Liver (tissue), 8 donors: ENCODE measurements at regions not wholly inside any gene's neighbourhood (a gene's known extent, or its start where the extent isn't known, plus 50 kb on each side); places are given as distances from the start of the nearest gene placed in this dataset.

ENCODE experiments used
- DNase-seq: peaks from one replicate; pipeline ENCODE4 v3.0.0-alpha.2; 2017; ENCODE audit warnings: low spot score
- H3K27ac ChIP-seq, 2 donors: one replicate each; pipeline ENCODE4 v1.7.0; 2013; ENCODE audit warnings: inconsistent platforms in 2 of 2, low read length in 2 of 2, control low read depth in 1 of 2, low read depth in 1 of 2, mild to moderate bottlenecking in 1 of 2
- H3K27me3 ChIP-seq, 4 donors: one replicate each; pipeline versions ENCODE4 v1.6.1 to v1.7.0; 2013; ENCODE audit warnings: low read length in 3 of 4, inconsistent platforms in 1 of 4, mild to moderate bottlenecking in 1 of 4, moderate library complexity in 1 of 4; ENCODE audit not compliant: control insufficient read depth in 4 of 4, insufficient read depth in 4 of 4
- H3K36me3 ChIP-seq, 4 donors: one replicate each; pipeline versions ENCODE4 v1.6.1 to v1.7.0; 2013; ENCODE audit warnings: low read length in 3 of 4, mild to moderate bottlenecking in 3 of 4, low read depth in 1 of 4, moderate library complexity in 1 of 4; ENCODE audit not compliant: control insufficient read depth in 4 of 4, insufficient read depth in 3 of 4
- H3K4me1 ChIP-seq, 4 donors: one replicate each; pipeline versions ENCODE4 v1.6.1 to v1.7.0; 2013; ENCODE audit warnings: low read length in 3 of 4, mild to moderate bottlenecking in 3 of 4, moderate library complexity in 1 of 4; ENCODE audit not compliant: control insufficient read depth in 4 of 4, insufficient read depth in 4 of 4
- H3K4me3 ChIP-seq, 3 donors: one replicate each; pipeline versions ENCODE4 v1.6.1 to v1.7.0; 2013; ENCODE audit warnings: low read length in 3 of 3, control low read depth in 1 of 3, low read depth in 1 of 3, mild to moderate bottlenecking in 1 of 3
- H3K9ac ChIP-seq, 2 donors: one replicate each; pipeline ENCODE4 v1.7.0; 2013; ENCODE audit warnings: low read length in 2 of 2, mild to moderate bottlenecking in 2 of 2, moderate library complexity in 2 of 2, control low read depth in 1 of 2, low read depth in 1 of 2
- H3K9me3 ChIP-seq, 4 donors: one replicate each; pipeline versions ENCODE4 v1.6.1 to v1.7.0; 2013; ENCODE audit warnings: low read length in 3 of 4; ENCODE audit not compliant: control insufficient read depth in 4 of 4
- FOXA1 ChIP-seq: IDR thresholded peaks from 2 replicates; pipeline ENCODE4 v1.6.1; 2016; ENCODE audit warnings: antibody characterized with exemption
- FOXA2 ChIP-seq: IDR thresholded peaks from 2 replicates; pipeline ENCODE4 v1.6.1; 2016; ENCODE audit warnings: antibody characterized with exemption
- GABPA ChIP-seq, 2 donors: IDR thresholded peaks in 1 of 2; conservative IDR thresholded peaks in 1 of 2; 2 replicates each; pipeline ENCODE4 v1.6.1; 2016; ENCODE audit warnings: antibody characterized with exemption in 2 of 2, mild to moderate bottlenecking in 1 of 2, moderate library complexity in 1 of 2
- HNF4A ChIP-seq, 2 donors: conservative IDR thresholded peaks; 2 replicates each; pipeline ENCODE4 v1.6.1; 2016; ENCODE audit warnings: antibody characterized with exemption in 2 of 2, mild to moderate bottlenecking in 2 of 2
- HNF4G ChIP-seq: IDR thresholded peaks from 2 replicates; pipeline ENCODE4 v1.6.1; 2016; ENCODE audit warnings: antibody characterized with exemption
- NR2F2 ChIP-seq: IDR thresholded peaks from 2 replicates; pipeline ENCODE4 v1.6.1; 2016; ENCODE audit warnings: antibody characterized with exemption
- RAD21 ChIP-seq, 2 donors: IDR thresholded peaks; 2 replicates each; pipeline ENCODE4 v1.6.1; 2016; ENCODE audit warnings: antibody characterized with exemption in 2 of 2, mild to moderate bottlenecking in 2 of 2
- REST ChIP-seq: IDR thresholded peaks from 2 replicates; pipeline ENCODE4 v1.6.1; 2016; ENCODE audit warnings: antibody characterized with exemption, mild to moderate bottlenecking
- RXRA ChIP-seq, 2 donors: IDR thresholded peaks; 2 replicates each; pipeline ENCODE4 v1.6.1; 2017 to 2018; ENCODE audit warnings: antibody characterized with exemption in 2 of 2, mild to moderate bottlenecking in 1 of 2
- SP1 ChIP-seq: IDR thresholded peaks from 2 replicates; pipeline ENCODE4 v1.6.1; 2018; ENCODE audit warnings: antibody characterized with exemption, mild to moderate bottlenecking
- YY1 ChIP-seq: IDR thresholded peaks from 2 replicates; pipeline ENCODE4 v1.6.1; 2016; ENCODE audit warnings: antibody characterized with exemption, mild to moderate bottlenecking
- ZBTB33 ChIP-seq: IDR thresholded peaks from 2 replicates; pipeline ENCODE4 v1.6.1; 2016; ENCODE audit warnings: antibody characterized with exemption
- WGBS: extraction: QIAGEN DNeasy Blood & Tissue Kit; methylation state at CpG from one replicate; pipeline ENCODE4 v1.1.7; 2013; 5-methylcytosine and 5-hydroxymethylcytosine counted together
- TF ChIP-seq, protein P1 (sequence below): fragments of 150-350 bp; IDR thresholded peaks from 2 replicates; pipeline ENCODE4 v1.5.1; 2017; ENCODE audit warnings: improper control_type of control experiment, low read depth, low read length; ENCODE audit not compliant: missing input control
- TF ChIP-seq, protein P2 (sequence below): IDR thresholded peaks from 2 replicates; pipeline ENCODE4 v1.6.1; 2016; ENCODE audit warnings: antibody characterized with exemption
- donor health status: healthy.
- donor health status: healthy.
- donor health status: healthy.
- donor health status: healthy.
- donor health status: healthy.

DNA sequence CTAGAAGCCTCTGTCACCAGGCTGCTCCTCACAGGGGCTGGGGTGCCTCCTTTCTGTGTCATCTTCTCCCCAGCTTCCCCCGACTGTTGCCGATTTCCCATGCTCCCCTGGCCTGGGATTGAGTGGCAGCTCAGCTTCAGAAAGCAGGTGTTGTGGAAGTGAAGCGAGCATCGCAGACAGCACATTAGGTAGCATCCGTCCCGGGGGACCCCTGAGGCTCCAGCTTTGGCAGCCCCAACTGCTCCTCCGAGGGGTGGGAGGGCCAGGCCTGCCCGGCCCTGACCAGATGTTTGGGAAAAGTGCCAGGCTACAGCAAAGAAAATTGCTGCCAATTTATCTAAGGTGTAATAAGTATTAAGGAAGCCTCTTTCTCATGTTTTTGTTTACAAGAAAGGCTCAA, 1045.6 kb downstream of the BCL11B start:
- Histone ChIP-seq H3K27me3 (peaks cover 0 to 3% (median 0%) of the 10 kb centered on the region in 4 donors), H3K4me3 (no peak overlapping the region), H3K9ac (no peak overlapping the region), H3K36me3 (no peaks in the 10 kb centered on the region), H3K27ac (no peak overlapping the region), H3K9me3 (no peaks in the 10 kb centered on the region), H3K4me1 (no peaks in the 10 kb centered on the region)
- no peak for TF ChIP-seq HNF4A (conservative IDR thresholded peaks at IDR 0.05)
- TF ChIP-seq ZBTB33 = no peak
- TF ChIP-seq FOXA2 = no peak
- no peak for TF ChIP-seq REST
- TF ChIP-seq GABPA (IDR thresholded peaks at IDR 0.05 in 1 of 2, conservative IDR thresholded peaks at IDR 0.05 in 1 of 2) = no peak
- no peak for TF ChIP-seq YY1
- no peak for TF ChIP-seq RAD21 (IDR thresholded peaks at IDR 0.05)
- no peak for TF ChIP-seq NR2F2
- TF ChIP-seq HNF4G = no peak
- no peak for TF ChIP-seq FOXA1
- TF ChIP-seq RXRA (IDR thresholded peaks at IDR 0.05) = no peak
- TF ChIP-seq, protein P1, sequence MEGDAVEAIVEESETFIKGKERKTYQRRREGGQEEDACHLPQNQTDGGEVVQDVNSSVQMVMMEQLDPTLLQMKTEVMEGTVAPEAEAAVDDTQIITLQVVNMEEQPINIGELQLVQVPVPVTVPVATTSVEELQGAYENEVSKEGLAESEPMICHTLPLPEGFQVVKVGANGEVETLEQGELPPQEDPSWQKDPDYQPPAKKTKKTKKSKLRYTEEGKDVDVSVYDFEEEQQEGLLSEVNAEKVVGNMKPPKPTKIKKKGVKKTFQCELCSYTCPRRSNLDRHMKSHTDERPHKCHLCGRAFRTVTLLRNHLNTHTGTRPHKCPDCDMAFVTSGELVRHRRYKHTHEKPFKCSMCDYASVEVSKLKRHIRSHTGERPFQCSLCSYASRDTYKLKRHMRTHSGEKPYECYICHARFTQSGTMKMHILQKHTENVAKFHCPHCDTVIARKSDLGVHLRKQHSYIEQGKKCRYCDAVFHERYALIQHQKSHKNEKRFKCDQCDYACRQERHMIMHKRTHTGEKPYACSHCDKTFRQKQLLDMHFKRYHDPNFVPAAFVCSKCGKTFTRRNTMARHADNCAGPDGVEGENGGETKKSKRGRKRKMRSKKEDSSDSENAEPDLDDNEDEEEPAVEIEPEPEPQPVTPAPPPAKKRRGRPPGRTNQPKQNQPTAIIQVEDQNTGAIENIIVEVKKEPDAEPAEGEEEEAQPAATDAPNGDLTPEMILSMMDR = no peak
- TF ChIP-seq, protein P2, sequence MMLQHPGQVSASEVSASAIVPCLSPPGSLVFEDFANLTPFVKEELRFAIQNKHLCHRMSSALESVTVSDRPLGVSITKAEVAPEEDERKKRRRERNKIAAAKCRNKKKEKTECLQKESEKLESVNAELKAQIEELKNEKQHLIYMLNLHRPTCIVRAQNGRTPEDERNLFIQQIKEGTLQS = no peak
- no peak for TF ChIP-seq SP1
- DNase-seq = no peak
- WGBS = 80% methylated on average over 8 of the region's 8 CpGs

DNA sequence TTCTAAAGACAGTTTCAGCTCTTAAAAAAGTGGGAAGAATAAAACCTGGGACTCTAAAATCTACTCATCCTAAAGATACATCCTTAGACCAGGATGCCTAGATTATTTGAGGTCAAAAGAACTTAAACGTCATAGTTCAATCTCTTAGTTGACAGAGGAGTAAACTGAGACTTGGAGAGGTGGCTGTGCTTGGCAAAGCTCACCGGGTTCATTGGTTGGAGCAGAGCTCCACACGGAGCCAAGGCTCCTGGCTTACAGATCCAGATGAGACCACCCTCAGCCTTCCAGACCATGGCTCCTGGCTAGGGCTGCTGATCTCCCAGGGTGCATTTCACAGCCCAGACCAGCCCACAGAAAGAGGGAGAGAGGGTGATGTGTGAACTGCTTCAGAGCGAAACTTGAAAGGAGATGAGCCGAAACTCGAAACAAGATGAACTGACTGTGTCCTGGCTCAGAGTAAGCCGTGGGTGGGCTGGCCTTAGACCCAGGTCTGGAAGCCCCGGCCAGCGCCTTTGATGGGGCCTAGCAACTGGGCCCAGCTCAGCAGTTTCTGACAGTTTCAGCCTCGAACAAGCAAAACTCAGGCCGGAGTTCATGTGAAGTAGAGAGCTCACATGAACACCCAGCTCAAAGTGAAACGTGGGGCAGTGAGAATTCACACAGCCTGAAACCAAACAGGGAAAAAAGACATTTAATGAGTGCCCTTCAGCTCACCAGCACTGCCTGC, 1044.8 kb downstream of the BCL11B start:
- no peak for DNase-seq
- H3K9me3 ChIP-seq = no peaks in the 10 kb centered on the region
- TF ChIP-seq HNF4A (conservative IDR thresholded peaks at IDR 0.05) (no peak), ZBTB33 (no peak), FOXA1 (no peak), HNF4G (no peak), RXRA (IDR thresholded peaks at IDR 0.05) (no peak)
- TF ChIP-seq, protein P1 = no peak
- TF ChIP-seq, protein P2 = no peak
- no peak overlapping the region for H3K9ac ChIP-seq
- H3K36me3 ChIP-seq = no peaks in the 10 kb centered on the region
- 73% methylated on average over 12 of the region's 12 CpGs for WGBS
- H3K27ac ChIP-seq = no peak overlapping the region
- no peaks in the 10 kb centered on the region for H3K4me1 ChIP-seq
- no peak overlapping the region for H3K4me3 ChIP-seq
- peaks cover 0 to 3% (median 0%) of the 10 kb centered on the region in 4 donors for H3K27me3 ChIP-seq
